Esophagus muscularis mucosa (tissue), 4 donors: ENCODE measurements at regions not wholly inside any gene's neighbourhood (a gene's known extent, or its start where the extent isn't known, plus 50 kb on each side); places are given as distances from the start of the nearest gene placed in this dataset.
A peak's percentile ranks its signal among the peaks of the same experiment; 100 is the strongest.

Experiments used
- DNase-seq: peaks from one replicate; pipeline ENCODE4 v3.0.0-alpha.2; 2017; ENCODE audit errors: extremely low spot score
- H3K27ac ChIP-seq, 4 donors: fragments of 200-600 bp; sonication (generic); replicated peaks in 1 of 4; 1 replicate in 3 of 4; 2 replicates in 1 of 4; pipeline ENCODE4 v1.5.1; 2016 to 2019; ENCODE audit warnings: mild to moderate bottlenecking in 1 of 4
- H3K27me3 ChIP-seq, 4 donors: fragments of 200-600 bp; sonication (generic); one replicate each; pipeline versions ENCODE4 v1.5.1 to v1.6.0; 2016 to 2019
- H3K36me3 ChIP-seq, 4 donors: fragments of 200-600 bp; sonication (generic); one replicate each; pipeline ENCODE4 v1.5.1; 2016 to 2019
- H3K4me1 ChIP-seq, 4 donors: fragments of 200-600 bp; sonication (generic); one replicate each; pipeline ENCODE4 v1.5.1; 2016 to 2019
- H3K4me3 ChIP-seq, 4 donors: fragments of 200-600 bp; sonication (generic); 1 replicate in 2 of 4; 2 replicates in 2 of 4; pipeline ENCODE4 v1.5.1; 2016 to 2019; ENCODE audit warnings: mild to moderate bottlenecking in 4 of 4, moderate library complexity in 1 of 4
- H3K9me3 ChIP-seq, 4 donors: fragments of 200-600 bp; sonication (generic); 1 replicate in 3 of 4; 2 replicates in 1 of 4; pipeline ENCODE4 v1.5.1; 2016 to 2019
- EP300 ChIP-seq: sonication (generic); formaldehyde crosslinking; IDR thresholded peaks from one replicate; pipeline ENCODE4 v1.6.1; 2017; ENCODE audit warnings: antibody characterized with exemption
- POLR2A ChIP-seq: fragments of 450-650 bp; IDR thresholded peaks from one replicate; pipeline ENCODE4 v1.6.1; 2017; ENCODE audit warnings: antibody characterized with exemption, moderate library complexity, mild to moderate bottlenecking, low read depth
- POLR2AphosphoS5 ChIP-seq, 2 donors: sonication (generic); formaldehyde crosslinking; IDR thresholded peaks; one replicate each; pipeline ENCODE4 v1.6.1; 2017; ENCODE audit warnings: antibody characterized with exemption in 2 of 2
- WGBS: methylation state at CpG from one replicate; pipeline ENCODE4 v1.1.5; 2018; 5-methylcytosine and 5-hydroxymethylcytosine counted together
- intact Hi-C: fragments of 100-400 bp; cut with DNase I; formaldehyde crosslinking; loops from one replicate; pipeline ENCODE4 v1.15.1; 2023
- TF ChIP-seq, protein P1 (sequence below), 3 experiments: fragments of 200-600 bp in 2 of 3; fragments of 450-650 bp in 1 of 3; sonication (generic) in 2 of 3; IDR thresholded peaks; one replicate each; pipeline ENCODE4 v1.5.1; 2017 to 2019; ENCODE audit warnings: antibody characterized with exemption in 3 of 3, mild to moderate bottlenecking in 2 of 3, moderate library complexity in 1 of 3

DNA sequence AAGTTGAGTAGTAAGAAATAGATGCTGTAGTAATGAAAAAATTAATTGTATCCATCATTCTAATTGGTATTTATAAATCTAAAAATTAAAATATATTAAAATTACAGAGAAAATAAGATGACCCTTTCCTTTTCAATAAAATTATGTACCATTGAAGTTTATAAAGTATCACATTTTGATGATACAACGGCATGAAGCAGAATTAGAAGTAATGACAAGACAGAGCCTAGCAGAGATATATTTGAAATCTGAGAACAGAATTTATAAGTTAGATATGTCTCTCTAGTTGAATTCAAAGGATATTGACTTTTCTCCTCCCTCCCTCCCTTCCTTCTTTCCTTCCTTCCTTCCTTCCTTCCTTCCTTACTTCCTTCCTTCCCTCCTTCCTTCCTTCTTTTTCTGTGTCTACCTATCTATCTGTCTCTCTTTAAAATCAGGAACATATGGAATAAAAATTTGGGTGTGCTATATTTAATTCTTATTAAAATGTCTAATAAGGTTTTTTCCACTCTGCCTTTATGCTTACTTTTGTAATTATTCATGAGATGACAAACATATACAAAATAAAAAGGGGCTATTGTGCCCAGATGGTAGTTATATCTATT lies 258.5 kb upstream of the CD180 start:
- H3K4me1 ChIP-seq: peaks cover 0 to 12% (median 9%) of the 10 kb centered on the region in 4 donors
- WGBS: 96% methylated on average over 1 of the region's 1 CpG
- no peak for DNase-seq
- no peaks in the 10 kb centered on the region for H3K9me3 ChIP-seq
- no peaks in the 10 kb centered on the region for H3K27me3 ChIP-seq
- H3K36me3 ChIP-seq: no peaks in the 10 kb centered on the region
- intact Hi-C loops: no loop called here
- no peak for TF ChIP-seq POLR2A
- TF ChIP-seq POLR2AphosphoS5 (IDR thresholded peaks at IDR 0.05): no peak
- no peak for TF ChIP-seq EP300
- TF ChIP-seq, protein P1, sequence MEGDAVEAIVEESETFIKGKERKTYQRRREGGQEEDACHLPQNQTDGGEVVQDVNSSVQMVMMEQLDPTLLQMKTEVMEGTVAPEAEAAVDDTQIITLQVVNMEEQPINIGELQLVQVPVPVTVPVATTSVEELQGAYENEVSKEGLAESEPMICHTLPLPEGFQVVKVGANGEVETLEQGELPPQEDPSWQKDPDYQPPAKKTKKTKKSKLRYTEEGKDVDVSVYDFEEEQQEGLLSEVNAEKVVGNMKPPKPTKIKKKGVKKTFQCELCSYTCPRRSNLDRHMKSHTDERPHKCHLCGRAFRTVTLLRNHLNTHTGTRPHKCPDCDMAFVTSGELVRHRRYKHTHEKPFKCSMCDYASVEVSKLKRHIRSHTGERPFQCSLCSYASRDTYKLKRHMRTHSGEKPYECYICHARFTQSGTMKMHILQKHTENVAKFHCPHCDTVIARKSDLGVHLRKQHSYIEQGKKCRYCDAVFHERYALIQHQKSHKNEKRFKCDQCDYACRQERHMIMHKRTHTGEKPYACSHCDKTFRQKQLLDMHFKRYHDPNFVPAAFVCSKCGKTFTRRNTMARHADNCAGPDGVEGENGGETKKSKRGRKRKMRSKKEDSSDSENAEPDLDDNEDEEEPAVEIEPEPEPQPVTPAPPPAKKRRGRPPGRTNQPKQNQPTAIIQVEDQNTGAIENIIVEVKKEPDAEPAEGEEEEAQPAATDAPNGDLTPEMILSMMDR (IDR thresholded peaks at IDR 0.05): no peak
- no peak overlapping the region for H3K27ac ChIP-seq
- no peak overlapping the region for H3K4me3 ChIP-seq

DNA sequence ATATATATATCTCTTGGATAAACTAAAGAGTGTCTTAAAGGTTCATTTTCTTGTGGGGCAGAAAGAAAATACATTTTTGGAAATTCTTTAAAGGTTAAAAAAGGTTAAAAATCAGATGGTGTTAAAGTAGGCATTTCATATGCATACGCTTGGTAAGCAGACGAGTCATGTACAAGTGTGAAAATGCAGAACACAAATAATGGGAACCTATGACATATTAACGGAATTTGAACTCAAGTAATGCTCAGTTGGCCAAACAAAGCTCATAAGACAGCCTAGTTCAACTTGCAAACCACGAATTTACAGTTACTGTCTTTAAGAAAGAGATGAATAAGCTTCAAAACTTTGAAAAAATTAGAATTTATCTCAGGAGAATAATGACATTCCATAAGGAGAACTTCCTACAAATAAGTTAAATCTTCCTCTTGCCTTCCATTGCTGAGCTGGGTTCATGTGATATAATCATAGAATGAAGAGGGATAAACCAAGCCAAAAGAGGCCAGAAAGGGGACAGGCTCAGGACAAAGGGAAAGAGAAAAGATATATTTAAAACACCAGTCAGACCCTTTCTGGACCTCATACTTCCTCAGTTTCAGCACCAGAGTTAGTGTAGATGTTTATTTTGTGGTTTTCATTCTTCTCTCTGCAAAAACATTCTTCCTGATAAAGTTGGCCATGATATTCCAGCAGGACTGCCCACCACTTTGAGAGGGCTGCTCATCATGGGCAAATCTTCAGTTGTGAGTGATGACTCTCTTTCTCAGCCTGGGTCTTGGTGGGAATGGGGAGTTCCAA lies 256.7 kb upstream of the CD180 start:
- H3K27ac ChIP-seq: no peak overlapping the region
- WGBS: 85% methylated on average over 4 of the region's 4 CpGs
- H3K27me3 ChIP-seq: no peaks in the 10 kb centered on the region
- no peaks in the 10 kb centered on the region for H3K9me3 ChIP-seq
- peaks cover 0 to 12% (median 9%) of the 10 kb centered on the region in 4 donors for H3K4me1 ChIP-seq
- intact Hi-C loops: no loop called here
- H3K4me3 ChIP-seq: no peak overlapping the region
- DNase-seq: no peak
- no peak for TF ChIP-seq POLR2A
- no peak for TF ChIP-seq EP300
- no peak for TF ChIP-seq POLR2AphosphoS5 (IDR thresholded peaks at IDR 0.05)
- TF ChIP-seq, protein P1 (IDR thresholded peaks at IDR 0.05): no peak
- H3K36me3 ChIP-seq: no peaks in the 10 kb centered on the region

DNA sequence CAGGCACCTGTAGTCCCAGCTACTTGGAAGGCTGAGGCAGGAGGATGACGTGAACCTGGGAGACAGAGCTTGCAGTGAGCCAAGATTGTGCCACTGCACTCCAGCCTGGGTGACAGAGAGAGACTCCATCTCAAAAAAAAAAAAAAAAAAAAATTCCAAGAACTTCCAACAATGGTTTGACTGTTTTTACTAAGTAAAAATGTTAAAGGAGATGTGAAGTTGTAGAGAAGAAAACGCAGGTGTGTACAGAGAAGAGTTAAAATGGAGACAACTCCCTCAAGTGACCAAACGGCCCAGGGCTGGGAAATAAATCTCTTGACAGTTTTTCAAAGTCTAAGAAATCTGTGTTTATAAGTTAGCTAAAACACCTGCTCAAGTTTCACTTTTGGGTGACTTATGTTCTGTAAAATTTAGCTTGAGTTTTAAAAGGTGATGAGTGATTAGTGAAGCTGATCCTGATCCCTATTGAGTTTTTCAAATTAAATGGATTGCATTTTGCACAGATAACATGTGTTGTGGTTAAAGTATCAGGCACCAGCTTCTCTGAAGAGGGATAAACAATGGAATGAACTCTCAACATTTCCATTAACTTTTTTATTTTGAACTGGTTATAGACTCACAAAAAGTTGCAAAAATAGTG lies 255.2 kb upstream of the CD180 start:
- DNase-seq: no peak
- 47% methylated on average over 3 of the region's 3 CpGs for WGBS
- Histone ChIP-seq H3K9me3 (no peaks in the 10 kb centered on the region), H3K4me3 (no peak overlapping the region), H3K36me3 (no peaks in the 10 kb centered on the region), H3K4me1 (peaks cover 0 to 12% (median 9%) of the 10 kb centered on the region in 4 donors), H3K27me3 (no peaks in the 10 kb centered on the region), H3K27ac (peak overlapping the region in 2 of 4 donors; percentile 11 to 17)
- intact Hi-C loops: no loop called here
- TF ChIP-seq EP300 (no peak), POLR2AphosphoS5 (IDR thresholded peaks at IDR 0.05) (no peak), POLR2A (no peak)
- TF ChIP-seq, protein P1 (IDR thresholded peaks at IDR 0.05): no peak

DNA sequence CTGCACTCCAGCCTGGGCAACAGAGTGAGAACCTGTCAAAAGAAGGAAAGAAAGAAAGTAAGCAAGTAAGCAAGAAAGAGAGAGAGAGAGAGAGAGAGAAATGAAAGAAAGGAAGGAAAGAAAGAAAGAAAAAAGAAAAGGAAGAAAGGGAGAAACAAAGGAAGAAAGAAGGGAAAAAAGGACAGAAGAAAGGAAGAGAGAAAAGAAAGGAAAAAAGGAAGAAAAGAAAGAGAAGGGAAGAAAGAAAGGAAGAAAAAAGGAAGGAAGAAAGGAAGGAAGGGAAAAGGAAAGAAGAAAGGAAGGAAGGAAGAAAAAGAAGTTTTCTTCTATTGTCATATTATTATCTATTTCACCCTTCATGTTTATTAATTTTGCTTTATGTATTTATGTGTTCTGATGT lies 251.1 kb upstream of the CD180 start:
- Histone ChIP-seq H3K4me1 (peaks cover 0 to 14% (median 6%) of the 10 kb centered on the region in 4 donors), H3K9me3 (no peaks in the 10 kb centered on the region), H3K27me3 (no peaks in the 10 kb centered on the region), H3K27ac (no peak overlapping the region), H3K4me3 (no peak overlapping the region), H3K36me3 (no peaks in the 10 kb centered on the region)
- TF ChIP-seq, protein P1 (IDR thresholded peaks at IDR 0.05): no peak
- DNase-seq: no peak
- intact Hi-C loops: no loop called here
